AG04450 (cell line): ENCODE measurements at regions not wholly inside any gene's neighbourhood (a gene's known extent, or its start where the extent isn't known, plus 50 kb on each side); places are given as distances from the start of the nearest gene placed in this dataset.

Source experiments
- CTCF ChIA-PET: fragments of 300-600, 350-600 bp; formaldehyde crosslinking; extraction: SDS; loops from one replicate; lab custom pipeline; 2022; ENCODE audit warnings: antibody characterized with exemption, inconsistent platforms; lab: Charles Lee
- POLR2A ChIA-PET: fragments of 350-600 bp; formaldehyde crosslinking; extraction: SDS; loops from one replicate; lab custom pipeline; 2021; ENCODE audit warnings: antibody characterized with exemption, inconsistent platforms; lab: Yijun Ruan, JAX
- DNase-seq: peaks from one replicate; pipeline ENCODE4 v3.0.0-alpha.2; 2011; ENCODE audit warnings: low read depth, low spot score
- H3K27ac ChIP-seq: one replicate; pipeline ENCODE4 v1.5.1; 2012; ENCODE audit warnings: low read depth, low read length, control low read depth
- H3K27me3 ChIP-seq: one replicate; pipeline ENCODE4 v1.6.0; 2012; ENCODE audit warnings: low read length; ENCODE audit not compliant: control insufficient read depth, insufficient read depth
- H3K4me3 ChIP-seq: 2 replicates; pipeline ENCODE4 v1.5.1; 2011; ENCODE audit warnings: mild to moderate bottlenecking, low read depth, low read length, control low read depth
- H3K9me3 ChIP-seq: 2 replicates; pipeline ENCODE4 v1.5.1; 2012; ENCODE audit warnings: low read length; ENCODE audit not compliant: control insufficient read depth, insufficient read depth
- TF ChIP-seq, protein P1 (sequence below): IDR thresholded peaks from 2 replicates; pipeline ENCODE4 v1.5.1; 2011; ENCODE audit warnings: low read depth, low read length, control low read depth, inconsistent platforms

GRCh38 chr14:41489315-41489972 lies 117.2 kb upstream of the LRFN5 start:
- TF ChIP-seq, protein P1, sequence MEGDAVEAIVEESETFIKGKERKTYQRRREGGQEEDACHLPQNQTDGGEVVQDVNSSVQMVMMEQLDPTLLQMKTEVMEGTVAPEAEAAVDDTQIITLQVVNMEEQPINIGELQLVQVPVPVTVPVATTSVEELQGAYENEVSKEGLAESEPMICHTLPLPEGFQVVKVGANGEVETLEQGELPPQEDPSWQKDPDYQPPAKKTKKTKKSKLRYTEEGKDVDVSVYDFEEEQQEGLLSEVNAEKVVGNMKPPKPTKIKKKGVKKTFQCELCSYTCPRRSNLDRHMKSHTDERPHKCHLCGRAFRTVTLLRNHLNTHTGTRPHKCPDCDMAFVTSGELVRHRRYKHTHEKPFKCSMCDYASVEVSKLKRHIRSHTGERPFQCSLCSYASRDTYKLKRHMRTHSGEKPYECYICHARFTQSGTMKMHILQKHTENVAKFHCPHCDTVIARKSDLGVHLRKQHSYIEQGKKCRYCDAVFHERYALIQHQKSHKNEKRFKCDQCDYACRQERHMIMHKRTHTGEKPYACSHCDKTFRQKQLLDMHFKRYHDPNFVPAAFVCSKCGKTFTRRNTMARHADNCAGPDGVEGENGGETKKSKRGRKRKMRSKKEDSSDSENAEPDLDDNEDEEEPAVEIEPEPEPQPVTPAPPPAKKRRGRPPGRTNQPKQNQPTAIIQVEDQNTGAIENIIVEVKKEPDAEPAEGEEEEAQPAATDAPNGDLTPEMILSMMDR, result no peak
- ChIA-PET CTCF (no interaction called here), POLR2A (no interaction called here)
- no peak overlapping the region for H3K27ac ChIP-seq
- H3K27me3 ChIP-seq, result no peaks in the 10 kb centered on the region
- no peak for DNase-seq
- no peaks in the 10 kb centered on the region for H3K9me3 ChIP-seq
- no peak overlapping the region for H3K4me3 ChIP-seq

- TF ChIP-seq, protein P1, result no peak
- Histone ChIP-seq H3K27me3 (no peaks in the 10 kb centered on the region), H3K9me3 (no peaks in the 10 kb centered on the region), H3K4me3 (no peak overlapping the region), H3K27ac (no peak overlapping the region)
- POLR2A ChIA-PET, result no interaction called here
- DNase-seq, result no peak
- CTCF ChIA-PET, result no interaction called here
Measured at GRCh38 chr14:41488401-41488800, 118.3 kb upstream of the LRFN5 start.

GRCh38 chr14:41482861-41483260 lies 123.8 kb upstream of the LRFN5 start:
- no peak overlapping the region for H3K4me3 ChIP-seq
- CTCF ChIA-PET, result interaction anchor here (0.6 kb wide), 1 partner anchor 401 kb away, joined by 5 read pairs; no protein-coding TSS in a partner anchor
- TF ChIP-seq, protein P1, result no peak
- no peaks in the 10 kb centered on the region for H3K9me3 ChIP-seq
- no peaks in the 10 kb centered on the region for H3K27me3 ChIP-seq
- H3K27ac ChIP-seq, result no peak overlapping the region
- POLR2A ChIA-PET, result no interaction called here
- no peak for DNase-seq

DNA sequence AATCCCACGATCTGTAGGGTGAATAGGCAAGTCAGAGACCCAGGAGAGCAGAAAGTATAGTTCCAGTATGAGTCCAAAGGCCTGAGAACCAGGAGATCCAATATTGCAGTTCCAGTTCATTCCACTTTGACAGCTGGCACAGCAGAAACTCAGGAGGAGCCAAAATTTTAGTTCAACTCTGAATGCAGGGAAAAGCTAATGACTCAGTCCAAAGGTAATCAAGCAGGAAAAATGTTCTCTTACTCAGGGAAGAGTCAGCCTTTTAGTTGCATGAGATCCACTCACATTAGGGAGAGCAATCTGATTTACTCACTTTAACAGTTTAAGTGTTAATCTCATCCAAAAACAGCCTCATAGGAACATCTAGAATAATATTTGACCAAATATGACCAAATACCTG lies 130.2 kb upstream of the LRFN5 start:
- CTCF ChIA-PET, result no interaction called here
- H3K4me3 ChIP-seq, result no peak overlapping the region
- H3K27me3 ChIP-seq, result no peaks in the 10 kb centered on the region
- no peak for DNase-seq
- H3K27ac ChIP-seq, result no peak overlapping the region
- no peaks in the 10 kb centered on the region for H3K9me3 ChIP-seq
- TF ChIP-seq, protein P1, result no peak
- POLR2A ChIA-PET, result no interaction called here

GRCh38 chr14:41461380-41461779 lies 145.3 kb upstream of the LRFN5 start:
- ChIA-PET CTCF (no interaction called here), POLR2A (no interaction called here)
- no peak overlapping the region for H3K4me3 ChIP-seq
- no peaks in the 10 kb centered on the region for H3K27me3 ChIP-seq
- TF ChIP-seq, protein P1, result no peak
- DNase-seq, result no peak
- no peaks in the 10 kb centered on the region for H3K9me3 ChIP-seq
- H3K27ac ChIP-seq, result no peak overlapping the region
